NCI-H2196 treated with DMSO at 0.1 percent for 48 hours (cell line): ENCODE measurements at regions not wholly inside any gene's neighbourhood (a gene's known extent, or its start where the extent isn't known, plus 50 kb on each side); places are given as distances from the start of the nearest gene placed in this dataset.

Experiments used
- DNase-seq: peaks from one replicate; lab custom pipeline; 2025; ENCODE audit not compliant: unreplicated experiment; lab: John Stamatoyannopoulos, UW

DNA sequence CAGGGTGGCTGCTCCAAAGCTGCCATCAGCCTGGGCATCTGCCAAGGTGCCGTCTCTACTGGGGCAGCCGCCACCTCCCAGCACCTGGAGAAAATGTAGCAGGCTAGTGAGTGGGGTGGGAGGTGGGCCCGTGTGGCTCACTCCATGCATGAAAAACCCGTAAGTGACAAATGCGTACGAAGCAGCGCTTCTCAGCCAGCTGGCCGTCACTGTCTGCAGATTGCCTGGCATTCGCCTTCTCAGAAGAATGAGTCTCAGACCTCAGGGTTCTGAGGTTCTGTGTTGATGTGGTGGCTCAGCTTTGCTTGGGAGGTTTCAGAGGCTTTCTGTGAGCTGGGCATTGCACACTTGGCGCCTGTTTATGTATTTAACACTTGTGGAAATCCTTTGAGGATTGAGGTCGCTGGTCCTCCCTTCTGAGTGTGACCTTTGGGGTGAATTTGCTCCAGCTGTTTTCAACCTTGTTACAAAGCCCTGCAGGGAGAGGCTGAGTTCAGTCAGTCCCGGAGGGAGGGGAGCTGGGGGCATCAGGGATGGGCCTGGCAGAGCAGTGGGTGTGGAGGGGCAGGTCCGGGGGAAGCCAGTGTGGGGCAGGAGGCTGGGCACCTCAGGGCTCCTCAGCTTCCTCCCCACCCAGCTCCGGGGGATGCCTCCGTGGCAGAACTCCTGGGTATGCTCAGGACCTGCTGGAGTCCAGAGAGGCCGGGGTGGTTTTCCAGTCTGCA, 977.0 kb downstream of the TBC1D22A start:
- no peak for DNase-seq

DNA sequence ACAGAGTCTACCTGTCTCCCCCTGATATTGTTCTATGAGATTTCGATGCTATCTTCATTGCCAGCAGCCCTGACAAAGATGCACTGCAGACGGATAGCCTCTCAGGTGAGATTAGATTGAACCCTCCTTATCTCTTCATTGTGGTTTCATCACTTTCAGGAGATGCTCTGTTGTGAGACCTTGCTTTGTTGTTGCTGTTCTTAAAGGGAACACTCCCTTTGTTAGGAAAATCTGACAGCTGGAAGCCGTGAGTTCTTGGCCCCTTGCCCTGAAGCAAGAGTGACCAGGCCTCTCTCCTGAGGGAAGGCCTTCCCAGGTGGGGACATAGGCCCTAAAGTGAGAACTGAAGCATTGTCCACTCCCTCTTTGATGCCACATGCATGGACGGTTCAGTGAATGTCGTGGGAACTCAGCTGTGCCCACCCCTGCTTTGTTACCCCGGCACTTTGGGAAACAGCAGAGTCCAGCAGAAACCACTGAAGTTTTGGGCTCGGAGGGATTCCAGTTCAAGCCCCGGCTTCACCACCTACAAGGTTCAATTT, 976.1 kb downstream of the TBC1D22A start:
- no peak for DNase-seq

DNA sequence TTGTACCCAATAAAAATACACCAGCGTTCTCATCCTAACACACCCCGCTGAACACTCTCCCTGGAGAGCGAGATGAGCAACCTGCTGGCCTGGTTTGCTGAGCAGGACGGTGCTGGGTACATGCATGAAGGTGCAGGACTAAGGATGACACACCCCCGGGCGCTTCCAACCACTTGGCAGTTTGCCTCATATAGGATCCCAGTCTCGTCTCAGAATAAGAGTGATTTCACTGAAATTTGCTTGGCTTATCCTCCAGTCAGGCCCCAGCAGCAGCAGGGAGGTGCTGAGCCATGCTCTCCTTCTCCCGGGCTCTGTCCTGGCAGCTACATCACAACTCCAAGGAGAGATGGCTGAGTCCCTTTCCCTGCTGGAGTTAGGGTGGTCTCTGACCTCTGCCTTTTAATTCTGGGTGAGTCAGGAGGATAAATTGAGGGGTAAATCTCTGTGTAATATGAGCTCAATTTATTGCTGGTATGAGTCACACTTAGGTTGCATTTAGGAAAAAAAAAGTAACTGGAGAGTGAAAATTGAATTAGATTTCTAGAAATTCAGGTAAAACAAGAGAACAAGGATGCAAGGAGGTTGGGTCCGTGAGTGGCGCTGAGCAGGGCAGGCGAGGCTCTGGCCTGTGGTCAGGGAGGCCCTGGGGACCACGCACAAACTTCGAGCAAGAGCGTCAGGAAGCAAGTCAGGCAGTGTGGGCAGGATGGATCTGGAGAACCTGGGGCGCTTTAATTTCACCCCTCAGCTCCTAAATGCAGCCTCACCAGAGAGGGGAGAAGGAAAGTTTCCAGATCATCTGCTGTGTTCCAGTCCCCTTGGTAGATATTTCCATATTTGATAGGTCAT, 974.0 kb downstream of the TBC1D22A start:
- no peak for DNase-seq

DNA sequence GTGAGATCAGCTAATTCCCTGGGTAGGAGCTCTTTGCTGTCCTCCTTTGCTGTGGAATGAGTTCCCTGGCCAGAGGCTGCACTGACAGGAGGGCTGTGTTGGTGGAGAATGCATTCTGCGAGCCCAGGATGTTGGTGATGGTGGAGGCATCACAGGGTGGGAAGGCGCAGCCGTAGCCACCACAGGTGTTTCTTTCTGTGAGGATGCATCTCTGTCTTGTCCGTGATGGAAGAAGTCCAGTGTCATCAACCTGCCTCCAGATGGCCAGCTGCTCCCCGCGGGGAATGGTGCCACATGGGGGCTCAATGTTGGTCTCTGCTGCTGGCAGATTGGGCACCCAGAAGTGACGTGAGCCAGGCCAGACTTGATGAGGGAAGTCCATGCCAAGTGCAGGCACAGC, 972.1 kb downstream of the TBC1D22A start:
- DNase-seq = no peak

DNA sequence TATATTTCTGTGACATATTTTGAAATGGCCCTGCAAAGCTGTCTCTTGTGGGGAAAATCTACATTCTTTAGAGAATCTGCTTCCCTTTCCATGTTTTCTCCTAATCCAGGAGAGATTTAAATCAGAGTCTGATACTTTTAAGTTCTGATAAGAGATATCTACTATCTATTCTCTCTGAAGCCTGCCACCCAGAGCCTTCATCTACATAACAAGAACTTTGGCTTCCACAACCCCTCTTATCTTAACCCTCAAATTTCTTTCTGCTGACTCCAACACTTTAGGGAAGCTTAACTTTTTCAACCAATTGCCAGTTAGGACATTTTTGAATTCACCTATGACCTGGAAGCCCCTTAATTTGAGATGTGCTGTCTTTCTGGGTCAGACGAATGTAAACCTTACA, 965.2 kb downstream of the TBC1D22A start:
- no peak for DNase-seq

DNA sequence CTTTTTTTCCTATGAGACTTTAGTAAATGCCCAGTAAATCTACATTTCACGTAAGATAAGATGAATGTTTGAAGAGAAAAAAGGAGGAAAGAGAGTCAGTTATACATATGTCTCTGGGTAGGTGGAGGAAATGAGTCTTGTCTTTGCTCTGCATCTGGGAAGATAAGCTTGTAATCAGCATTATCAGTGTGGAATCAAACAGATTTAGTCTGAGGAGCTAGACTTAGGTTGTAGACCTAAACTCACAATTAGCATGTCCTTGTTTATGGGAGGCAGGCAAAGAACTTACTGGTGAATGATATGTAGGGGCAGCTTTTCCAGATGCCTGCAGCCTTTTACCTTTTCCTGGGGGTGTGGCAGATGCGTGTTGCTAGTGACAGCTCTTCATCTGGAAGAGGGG, 962.3 kb downstream of the TBC1D22A start:
- DNase-seq = no peak

DNA sequence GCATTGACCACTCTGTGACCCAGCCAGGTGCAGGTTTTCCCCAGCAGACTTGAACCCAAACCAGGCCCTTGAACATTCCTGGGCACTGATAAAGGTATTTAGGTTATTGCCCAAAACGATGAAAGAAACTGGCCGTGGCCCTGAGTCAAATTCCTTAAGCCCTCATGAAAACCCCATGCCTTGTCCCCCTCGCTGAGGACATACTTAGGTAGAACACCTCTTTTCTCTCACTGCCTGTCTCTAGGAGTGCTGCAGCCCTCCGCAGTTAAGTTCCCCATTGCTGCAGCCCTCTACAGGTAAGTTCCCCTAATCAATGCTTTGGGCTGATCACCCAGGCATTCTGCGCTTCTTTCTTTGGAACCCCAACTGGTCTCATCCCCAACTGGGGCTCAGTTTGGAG, 961.6 kb downstream of the TBC1D22A start:
- no peak for DNase-seq

DNA sequence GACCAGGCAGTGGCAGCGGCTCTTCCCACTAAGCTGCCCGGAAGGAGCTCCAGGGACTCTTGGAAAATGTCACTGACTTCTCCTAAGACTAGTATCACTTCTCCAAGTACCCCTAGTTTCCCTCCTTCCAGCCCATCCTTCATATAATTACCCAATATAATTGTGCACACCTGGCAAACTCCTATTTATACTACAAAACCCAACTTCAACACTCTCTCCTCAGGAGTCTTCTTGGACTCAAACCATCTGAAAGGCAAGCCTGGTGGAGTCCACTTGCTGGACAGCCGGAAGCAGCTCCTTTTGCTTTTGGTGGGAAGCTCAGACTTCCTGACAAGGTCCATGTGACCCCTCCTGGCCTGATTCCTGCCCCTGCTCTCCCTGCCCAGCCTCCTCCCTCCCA, 955.9 kb downstream of the TBC1D22A start:
- DNase-seq = no peak

DNA sequence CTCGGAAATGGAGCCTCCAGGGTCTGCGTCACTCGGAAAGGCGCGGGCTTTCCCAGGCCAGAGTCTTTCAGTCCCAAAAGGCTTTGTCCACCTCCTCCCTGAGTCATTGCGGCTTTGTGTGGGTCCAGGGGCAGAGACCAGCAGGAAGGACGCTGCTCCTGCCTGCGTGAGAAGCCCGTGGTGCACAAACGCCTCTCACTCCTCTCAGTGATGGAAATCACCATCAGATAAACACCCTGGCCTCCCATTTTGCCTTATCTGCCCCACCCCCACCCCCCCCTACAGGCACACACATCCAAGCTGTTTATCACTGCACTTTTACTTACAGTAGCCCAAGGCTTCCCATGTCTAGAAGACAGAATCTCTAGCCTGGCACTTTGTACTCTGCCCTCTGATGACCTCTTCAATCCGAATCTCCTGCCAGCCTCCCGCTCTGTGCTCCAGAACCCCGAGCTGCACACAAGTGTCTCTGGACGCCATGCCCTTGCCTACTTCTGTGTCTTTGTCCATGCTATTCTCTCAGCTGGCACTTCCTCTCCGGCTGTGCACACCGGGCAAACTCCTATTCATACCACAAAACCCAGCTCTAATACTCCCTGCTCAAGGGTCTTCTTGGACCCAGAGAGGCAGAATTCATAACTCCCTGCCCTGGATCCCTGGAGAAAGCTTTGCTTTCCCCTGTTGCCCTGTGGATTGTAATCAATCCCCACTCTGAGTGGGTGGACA, 954.6 kb downstream of the TBC1D22A start:
- no peak for DNase-seq

DNA sequence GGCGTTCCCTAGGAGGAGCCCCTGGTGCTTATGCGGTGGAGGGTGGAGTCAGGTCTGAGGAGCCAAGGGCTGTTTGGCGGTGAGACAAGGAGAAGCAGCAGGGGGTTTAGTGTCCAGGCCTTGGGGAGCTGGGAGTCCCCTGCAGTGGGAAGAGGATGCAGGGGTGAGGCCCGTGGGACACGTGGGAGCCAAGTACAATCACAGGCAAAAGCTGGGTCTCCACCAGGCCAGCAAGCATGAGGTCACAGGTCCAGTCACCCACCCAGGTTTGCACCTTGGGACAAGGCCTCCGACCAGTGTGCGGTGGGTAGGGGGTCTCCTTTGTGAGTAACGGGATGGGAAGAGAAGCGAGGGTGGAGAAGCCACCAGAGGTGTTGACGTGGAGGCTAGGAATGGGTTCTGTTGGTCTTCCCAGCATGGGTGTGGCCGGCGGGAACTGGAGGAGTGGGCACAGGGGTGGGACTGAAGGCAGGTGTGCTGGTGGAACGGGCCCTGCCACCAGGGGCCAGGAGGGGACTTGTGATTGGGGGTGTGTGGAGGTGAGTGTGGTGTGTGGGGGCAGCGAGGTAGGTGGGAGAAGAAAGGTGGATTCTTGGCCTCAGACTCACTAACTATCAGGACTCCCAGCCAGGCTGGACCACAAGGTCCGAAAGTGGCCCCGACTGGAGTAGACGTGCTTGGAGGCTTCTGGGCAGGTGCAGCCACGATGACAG, 953.6 kb downstream of the TBC1D22A start:
- DNase-seq = no peak

DNA sequence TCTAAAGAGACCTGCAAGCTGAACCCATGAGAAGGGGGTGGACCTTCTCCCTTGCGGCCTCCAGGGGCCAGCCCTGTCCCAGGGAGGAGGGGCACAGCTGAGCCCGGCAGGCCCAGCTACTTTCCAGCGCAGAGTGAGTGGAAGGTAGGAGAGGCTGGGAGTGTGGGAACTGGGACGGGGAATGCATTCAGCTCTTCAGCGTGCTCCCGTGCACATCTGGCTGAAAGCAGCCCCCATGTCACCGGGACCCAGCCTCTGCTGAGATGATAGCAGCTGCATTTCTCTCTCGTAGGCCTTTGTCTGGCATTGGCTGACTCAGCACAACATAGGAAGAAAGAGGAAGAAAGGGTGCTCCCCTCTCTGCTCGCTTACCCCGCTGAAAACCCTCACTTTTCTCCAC, 951.5 kb downstream of the TBC1D22A start:
- no peak for DNase-seq

DNA sequence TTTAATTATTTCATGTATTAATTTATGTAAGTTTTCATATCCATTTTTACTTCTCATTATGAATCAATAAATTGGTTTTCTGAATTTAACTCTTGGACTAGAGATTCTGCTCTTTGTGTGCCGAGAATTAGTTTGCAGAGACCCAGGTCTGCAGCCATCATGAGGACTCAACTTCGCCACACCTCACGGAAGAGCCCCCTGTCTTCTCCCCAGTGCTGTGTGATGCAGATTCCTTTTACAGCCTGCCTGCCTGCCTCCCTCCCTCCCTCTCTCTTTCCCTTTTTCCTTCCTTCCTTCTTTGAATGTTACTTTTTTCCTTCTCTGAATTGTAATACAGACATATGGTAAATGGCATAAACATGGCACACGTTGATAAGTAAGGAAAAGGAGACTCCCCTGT, 947.7 kb downstream of the TBC1D22A start:
- no peak for DNase-seq

DNA sequence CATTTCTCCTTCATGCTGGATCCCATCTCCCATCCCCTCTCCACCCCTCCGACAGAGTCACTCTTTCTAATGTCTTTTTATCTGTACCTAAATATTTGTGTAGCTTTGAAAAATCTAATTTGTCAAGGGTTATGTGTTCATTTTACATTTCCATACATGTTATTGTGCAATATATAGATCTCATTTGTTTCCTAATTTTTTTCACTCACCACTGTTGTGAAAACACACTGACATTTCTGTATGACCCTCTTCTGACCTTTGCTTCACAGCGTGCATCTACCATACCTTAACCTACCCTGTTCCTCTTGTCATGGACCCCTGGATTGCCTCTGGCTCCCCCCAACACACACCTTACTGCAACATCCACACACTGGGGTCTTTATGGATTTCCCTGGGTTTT, 942.9 kb downstream of the TBC1D22A start:
- DNase-seq = no peak

DNA sequence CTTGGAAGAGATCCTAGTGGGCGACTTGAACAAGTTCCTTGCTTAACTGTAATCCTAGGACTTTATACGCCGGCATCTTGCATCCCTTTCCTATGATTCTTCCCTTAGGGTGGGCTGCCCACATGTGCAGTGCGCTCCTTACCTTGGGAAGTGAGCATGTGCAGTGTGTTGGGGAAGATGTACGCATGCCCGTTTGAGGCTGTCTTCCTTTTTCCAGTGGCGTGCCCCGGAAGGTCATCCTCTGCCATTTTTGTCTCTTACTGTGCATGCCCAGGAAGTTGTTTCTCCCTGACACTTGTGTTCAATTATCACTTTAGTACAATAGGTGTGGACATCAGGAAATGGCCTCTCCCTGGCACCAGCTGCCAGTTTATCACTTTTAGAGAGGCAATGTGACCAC, 936.5 kb downstream of the TBC1D22A start:
- DNase-seq = no peak

DNA sequence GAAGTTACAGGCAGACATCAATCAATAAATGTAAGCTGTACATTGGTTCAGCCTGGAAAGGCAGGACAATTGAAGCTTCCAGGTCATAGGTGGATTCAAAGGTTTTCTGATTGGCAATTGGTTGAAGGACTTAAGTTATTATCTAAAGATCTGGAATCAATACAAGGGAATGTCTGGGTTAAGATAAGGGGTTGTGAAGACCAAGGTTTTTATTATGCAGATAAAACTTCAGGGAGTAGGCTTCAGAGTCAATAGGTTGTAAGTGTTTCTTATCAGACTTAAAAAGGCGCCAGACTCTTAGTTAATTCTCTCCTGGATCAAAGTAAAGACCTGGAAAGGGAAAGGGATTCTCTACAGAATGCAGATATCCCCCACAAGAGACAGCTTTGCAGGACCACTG, 935.4 kb downstream of the TBC1D22A start:
- DNase-seq = no peak

DNA sequence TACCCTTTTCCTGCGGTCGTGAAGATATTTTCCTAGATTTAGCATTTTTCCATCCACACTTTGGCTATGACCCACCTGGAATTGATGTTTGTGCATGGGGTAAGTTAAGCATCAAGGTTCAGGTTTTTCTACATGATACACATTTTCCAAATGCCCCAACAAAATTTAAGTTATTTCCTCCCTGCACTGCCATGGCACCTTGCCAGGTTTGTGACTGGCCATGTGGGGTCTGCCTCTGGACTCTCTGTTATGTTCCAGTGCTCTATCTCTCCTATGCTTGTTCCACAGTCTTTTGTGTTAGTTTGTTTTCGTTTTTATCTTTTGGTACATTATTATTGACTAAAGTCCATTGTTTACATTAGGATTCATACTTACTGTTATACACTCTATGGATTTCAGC, 934.3 kb downstream of the TBC1D22A start:
- DNase-seq = no peak

DNA sequence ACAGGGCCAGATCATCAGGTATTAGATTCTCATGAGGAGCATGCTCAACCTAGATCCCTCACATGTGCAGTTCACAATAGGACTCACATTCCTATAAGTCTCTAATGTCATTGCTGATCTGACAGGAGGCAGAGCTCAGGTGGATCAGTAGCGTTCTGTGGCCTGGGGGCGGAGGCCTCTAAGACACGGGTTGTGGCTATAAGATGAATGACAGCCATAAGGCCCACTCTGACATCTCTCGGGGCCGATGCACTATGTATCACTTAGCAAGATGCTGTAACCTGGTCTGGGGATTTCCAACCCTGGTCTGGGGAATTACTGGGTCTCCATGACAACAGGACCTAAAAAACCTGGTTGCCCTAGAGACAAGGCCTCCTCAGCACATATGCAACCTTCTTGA, 932.7 kb downstream of the TBC1D22A start:
- DNase-seq = no peak

DNA sequence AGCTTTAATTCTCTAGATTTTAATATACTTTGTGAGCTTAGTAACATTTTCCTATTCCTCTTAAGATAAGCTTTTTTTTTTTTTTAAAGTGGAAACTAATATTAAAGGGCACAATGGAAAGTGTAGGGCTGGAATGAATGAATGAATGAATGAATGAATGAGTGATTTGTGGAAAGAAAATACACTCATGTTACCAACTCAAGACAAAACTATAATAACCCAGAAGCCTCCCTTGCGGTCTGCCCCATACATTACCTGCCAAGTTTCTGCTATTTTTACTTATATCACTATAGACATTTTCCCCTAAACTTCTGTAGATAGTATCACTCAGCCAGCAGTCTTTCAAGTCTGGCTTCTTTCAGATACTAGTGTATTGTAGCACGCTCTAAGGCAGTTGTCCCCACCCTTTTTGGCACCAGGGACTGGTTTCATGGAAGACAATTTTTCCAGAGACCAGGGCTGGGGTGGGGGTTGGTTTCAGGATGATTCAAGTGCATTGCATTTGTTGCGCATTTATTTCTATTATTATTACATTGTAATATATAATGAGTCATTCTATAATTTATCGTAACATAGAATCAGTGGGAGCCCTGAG, 932.2 kb downstream of the TBC1D22A start:
- DNase-seq = no peak

DNA sequence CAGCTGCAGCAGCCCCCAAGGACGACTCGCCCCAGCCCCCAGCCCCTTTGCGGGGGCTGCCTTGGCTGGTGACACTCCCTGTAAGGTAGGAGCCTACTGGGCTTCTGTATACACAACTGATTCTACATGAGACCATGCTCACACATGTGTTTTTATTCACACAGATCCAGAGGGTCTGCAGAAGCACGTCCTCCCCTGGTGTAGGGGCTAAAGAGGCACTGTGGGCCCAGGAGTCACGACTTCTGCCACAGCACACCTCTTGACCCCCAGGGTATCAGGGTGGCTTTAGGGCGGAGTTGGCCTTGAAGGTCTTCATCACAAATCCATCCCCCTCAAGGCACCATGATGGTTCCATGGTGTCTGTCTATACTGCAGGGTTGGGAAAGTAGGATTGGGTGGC, 931.2 kb downstream of the TBC1D22A start:
- DNase-seq = no peak

DNA sequence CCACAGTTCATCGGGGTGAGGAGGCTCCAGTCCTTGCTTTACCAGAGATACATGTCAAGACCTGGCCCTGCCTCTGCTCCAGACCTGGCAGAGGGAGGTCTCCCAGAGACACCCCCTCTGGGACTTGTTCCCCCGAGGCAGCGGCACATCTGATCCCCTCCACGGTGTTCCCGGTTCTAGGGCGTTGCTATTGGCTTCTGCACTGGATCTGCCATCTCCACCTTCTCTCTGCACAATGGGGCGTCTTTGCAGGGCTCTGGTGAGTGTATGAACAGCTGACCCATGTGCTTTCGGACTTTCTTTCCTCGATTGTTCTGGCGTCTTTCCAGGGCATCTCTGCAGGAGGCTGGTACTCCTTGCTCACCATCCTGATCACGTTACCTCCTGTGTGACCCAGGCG, 930.4 kb downstream of the TBC1D22A start:
- no peak for DNase-seq
